GM04503 (cell line): ENCODE measurements at regions not wholly inside any gene's neighbourhood (a gene's known extent, or its start where the extent isn't known, plus 50 kb on each side); places are given as distances from the start of the nearest gene placed in this dataset.

Experiments used
- DNase-seq: peaks from one replicate; pipeline ENCODE4 v3.0.0-alpha.2; 2012; ENCODE audit warnings: low read depth

DNA sequence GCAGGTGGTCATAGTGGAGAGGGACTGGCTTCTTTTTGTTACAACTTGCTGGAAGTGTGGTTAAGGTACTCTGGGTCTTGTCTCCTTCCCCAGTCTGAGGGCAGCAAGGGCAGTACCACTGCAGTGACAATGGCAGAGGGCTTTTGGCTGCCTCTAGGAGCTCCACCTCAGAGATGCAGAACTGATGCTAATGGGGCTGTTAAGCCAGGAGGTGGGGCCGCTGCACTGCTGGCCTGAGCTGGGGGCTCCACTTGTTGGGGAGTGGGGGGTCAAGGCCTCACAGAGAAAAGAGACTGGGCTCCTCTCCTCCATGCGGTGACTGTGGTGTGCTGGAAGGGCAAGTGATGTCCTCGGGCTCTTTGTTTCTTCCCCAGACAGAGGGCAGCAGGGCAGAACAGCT lies 135.7 kb downstream of the DSEL start:
- no peak for DNase-seq

DNA sequence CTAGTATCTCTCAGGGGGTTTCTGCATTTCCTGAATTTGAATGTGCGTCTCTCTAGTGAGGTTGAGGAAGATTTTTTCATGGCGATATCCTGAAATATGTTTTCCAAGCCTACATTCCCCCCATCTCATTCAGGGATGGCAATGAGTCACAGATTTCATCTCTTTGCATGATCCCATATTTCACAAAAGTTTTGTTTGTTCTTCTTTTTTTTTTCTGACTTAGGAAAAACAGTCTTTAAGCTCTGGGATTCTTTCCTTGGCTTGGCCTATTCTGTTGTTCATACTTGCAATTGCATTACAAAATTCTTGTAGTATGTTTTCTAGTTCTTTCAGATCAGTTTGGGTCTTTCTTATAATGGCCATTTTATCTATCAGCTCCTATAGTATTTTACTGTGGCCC lies 136.5 kb downstream of the DSEL start:
- DNase-seq, result no peak

DNA sequence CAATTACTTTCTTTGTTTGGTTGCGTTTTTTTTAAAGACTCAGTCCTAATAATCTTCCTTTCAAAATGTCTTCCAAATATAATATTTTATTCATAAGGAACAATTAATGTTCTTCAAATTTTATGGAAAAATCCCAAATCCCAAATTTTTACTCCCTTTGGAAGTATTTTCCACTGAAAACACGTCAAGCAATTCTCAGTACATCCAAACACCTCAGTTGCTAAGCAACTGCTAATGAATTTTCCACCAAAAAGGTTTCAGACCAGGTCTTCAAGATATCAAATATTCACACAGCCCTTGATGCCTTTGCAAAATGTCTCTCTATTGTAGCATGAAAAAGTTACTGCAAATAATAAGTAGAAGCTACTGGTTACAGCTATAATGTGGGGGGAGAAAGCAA lies 140.1 kb downstream of the DSEL start:
- no peak for DNase-seq

DNA sequence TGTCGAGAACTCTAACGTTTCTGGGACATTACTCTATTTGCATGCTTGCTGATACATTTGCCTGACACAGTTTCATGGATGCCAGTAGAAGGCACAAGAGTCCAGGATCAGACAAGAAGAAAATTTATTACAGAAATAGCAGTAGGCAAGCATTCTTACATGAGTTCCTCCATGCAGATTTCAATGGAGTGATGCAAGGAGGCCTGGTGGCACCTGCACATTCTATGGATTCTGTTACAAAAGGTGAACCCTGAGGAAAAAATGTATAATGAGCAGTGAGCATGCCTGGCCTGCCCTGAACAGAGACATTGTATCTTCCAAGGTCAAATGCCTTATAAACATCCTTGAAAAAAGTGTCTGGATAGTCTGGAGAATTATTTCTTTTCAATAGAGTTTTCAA lies 142.9 kb downstream of the DSEL start:
- DNase-seq, result no peak

DNA sequence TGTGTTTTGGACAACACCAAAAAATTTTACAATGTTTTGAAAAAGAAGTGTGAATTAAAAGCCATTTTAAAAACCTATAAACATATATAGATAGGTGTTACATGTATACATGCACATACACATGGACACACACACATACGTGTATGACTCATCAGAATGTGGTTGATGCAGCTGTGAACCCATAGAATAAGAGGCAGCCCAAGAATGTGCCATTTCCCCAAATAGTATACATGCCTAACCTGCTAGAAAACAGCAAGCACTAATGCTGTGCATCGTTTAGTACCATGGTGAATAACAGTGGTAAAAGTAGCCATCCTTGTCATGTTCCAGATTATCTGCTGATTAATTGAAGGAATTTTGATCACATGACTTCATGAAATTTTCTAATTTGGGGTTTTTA lies 149.0 kb downstream of the DSEL start:
- no peak for DNase-seq

DNA sequence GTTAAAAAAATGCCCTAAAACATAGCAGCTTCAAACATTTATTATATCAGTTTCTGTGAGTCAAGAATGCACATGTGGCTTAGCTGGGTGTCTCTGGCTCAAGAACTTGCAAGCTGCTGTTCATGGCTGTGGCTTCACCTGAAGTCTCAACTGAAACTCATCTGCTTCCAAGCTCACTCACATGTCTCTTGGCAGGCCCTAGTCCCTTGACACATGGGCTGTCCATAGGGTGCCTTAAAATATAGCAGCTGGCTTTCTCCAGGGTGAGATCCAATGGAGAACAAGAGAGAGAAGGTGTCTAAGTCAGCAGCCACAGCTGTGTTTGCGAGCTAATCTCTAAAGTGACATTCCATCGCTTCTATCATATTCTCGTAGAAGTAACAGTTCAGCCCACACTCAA lies 152.8 kb downstream of the DSEL start:
- DNase-seq, result no peak

DNA sequence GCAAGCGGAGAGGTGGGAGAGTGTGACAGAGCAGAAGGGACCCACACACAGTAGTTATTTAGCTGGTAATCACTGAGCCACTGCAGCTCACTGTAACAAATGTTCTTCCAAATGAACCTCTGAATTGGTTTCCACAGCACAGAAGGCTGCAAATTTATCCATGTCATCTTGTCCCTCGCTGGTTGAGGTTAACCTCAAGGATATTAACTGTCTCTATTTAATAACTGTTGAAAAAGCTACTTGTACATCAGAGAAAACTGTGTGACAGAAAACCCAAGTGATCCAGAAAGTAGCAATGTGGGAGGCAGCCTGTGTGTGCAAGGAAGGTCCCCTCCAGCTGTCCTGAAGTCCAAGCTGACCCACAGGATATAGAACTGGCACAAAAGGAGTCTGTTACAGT lies 153.6 kb downstream of the DSEL start:
- no peak for DNase-seq

DNA sequence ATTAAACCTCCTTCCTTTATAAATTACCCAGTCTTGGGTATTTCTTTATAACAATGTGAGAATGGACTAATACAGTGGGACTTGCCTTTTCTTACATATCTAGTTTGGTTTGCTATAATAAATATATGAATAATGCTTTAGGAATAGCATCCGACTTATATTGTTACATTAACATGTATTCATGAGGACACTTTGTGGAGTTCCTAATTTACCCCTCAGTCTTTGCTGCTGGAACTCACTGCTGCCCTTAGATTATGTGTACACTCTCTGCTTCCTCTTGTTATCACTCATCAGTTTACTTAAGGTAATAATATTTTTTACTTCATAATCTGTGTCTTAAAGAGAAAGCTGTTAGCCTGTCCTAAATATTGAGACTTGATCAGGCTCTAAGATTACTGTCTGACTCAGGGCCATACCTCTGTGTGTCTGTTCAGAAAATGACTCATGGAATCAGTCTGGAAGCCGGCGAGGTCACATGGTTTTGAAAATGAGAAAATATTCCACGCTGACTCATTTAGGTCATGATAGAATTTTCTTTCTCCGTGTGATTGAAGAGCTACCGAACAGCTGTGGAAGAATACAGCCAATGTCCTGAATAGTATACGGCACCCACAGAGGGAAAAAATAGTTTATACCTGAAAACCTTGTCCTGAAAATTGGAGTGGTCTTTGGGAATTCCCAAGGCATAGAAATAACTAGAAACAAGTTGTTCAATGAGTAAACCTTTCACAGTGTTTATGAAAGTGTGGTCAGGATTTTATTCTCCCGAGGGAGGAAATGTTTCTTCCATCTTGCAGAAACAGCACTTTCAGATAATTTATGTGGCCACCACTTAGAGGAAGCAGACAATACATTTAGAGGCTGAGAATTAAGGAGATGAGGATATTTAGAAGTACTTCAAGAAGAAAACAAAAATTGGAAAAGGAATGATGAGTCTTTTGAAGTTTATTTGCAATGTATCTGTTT lies 156.4 kb downstream of the DSEL start:
- peak; percentile 84 for DNase-seq

DNA sequence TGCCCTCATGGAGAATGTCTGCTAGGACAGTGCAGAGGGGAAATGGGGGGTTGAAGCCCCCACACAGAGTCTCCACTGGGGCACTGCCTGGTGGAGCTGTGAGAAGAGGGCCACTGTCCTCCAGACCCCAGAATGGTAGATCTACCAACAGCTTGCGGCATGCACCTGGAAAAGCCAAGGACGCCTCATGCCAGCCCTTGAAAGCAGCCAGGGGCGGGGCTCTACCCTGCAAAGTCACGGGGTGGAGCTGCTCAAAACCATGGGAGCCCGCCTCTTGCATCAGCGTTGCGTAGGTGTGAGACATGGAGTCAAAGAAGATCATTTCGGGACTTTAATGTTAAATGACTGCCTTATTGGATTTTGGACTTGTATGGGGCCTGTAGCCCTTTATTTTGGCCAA lies 157.6 kb downstream of the DSEL start:
- DNase-seq, result no peak

DNA sequence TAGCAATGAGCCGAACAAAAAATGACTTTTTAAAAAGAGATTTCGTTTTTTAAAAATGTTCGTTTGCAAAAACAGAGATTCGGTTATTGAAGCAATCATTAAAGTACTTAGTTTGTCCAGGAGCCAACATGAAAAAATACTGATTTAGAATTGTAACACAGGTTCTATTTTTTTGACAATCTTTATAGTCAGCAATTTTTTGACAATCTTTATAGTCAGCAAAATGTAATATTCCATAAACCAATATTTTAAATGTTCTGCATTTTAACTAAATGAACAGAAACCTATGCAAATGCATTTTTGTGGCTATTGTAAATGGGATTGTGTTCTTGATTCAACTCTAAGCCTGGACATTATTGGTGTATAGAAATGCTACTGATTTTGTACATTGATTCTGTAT lies 161.8 kb downstream of the DSEL start:
- DNase-seq, result no peak

DNA sequence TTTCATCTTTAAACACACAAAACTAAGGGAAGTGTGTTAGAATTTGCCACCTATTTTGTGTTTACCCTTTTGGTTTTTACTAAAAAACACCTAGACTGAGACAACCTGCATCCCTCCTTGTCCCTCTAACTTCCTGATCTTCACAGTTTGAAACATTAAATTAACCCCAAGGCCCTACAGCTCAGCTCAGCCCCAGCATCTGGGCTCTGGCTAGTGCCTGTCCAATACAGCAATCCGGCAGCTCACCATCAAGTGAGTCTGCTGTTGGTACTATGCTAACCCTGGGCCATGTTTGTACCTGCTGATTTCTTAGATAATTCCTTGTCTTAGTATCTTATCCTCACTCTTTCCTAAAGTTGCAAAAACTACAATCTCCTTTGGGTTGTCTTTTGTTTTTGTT lies 162.4 kb downstream of the DSEL start:
- no peak for DNase-seq

DNA sequence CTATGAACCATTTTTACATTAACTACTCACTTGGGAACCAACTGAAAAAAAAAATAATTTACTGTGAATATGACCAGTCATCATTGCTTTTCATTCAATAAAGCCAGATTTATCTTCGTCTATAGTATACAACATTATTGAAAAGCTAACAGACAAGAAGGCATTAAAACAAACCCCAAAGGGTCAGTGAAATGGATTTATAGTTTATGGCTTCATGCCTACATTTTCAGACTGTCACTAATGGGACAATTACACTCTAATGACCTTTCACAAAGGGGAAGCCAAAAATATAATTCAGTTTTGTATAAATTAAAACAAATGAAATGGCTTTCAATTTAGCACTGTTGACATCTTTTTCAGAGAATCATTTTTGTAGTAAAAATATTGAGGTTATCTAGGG lies 169.1 kb downstream of the DSEL start:
- no peak for DNase-seq

DNA sequence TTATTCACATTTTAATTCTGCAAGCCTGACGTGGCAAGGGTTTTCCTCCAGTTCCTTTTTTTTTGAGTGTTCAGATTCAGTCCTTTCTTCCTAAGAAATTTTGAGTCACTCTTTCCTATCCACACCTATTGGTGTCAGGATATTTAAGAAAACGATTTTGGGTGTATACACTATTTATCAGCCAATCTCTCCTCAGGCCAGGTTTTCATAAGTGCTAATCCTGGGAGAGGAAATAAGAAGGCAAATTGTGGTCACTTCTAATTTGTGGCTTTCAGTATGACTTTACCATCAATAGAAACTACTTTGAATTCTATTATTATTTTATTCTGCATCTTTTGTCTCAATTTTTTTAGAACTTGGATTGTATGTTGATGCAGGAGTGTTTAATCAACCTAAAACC lies 174.4 kb downstream of the DSEL start:
- DNase-seq, result no peak

DNA sequence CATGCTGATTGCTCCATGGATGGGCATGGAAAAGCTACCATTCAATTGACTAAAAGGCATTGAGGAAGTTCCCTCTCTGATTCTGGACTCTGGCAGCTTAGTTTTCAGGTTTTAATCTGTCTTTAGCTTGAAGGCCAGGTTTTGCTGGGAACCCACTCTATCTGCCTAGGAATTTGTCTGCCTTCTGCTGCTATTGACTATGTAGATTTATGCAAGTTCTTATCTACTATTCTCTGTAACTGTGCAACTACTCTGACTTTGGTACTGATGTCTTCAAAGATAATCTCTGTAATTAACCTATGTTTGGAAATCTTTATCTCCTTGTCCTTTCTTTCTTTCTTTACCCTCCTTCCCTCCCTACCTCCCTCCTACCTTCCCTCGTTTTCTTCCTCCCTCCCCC lies 178.8 kb downstream of the DSEL start:
- DNase-seq, result no peak

DNA sequence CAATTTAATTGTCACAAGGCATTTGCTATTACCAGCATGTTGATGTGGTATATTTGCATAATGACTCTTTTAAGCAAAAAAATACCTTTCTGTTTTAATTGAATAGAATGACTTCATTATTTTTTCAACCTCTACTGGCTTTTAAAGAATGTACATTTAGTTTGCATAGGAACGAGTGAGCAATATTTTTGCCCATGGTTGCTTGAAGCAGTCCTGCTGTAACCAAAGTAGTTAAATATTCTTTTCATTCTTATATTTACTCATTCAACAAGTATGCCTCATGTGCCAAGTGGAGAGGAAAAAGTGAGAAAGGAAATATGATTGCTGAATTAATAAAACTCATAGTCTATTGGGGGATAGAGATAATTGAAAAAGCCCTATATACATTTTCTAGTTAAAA lies 184.7 kb downstream of the DSEL start:
- DNase-seq, result no peak

DNA sequence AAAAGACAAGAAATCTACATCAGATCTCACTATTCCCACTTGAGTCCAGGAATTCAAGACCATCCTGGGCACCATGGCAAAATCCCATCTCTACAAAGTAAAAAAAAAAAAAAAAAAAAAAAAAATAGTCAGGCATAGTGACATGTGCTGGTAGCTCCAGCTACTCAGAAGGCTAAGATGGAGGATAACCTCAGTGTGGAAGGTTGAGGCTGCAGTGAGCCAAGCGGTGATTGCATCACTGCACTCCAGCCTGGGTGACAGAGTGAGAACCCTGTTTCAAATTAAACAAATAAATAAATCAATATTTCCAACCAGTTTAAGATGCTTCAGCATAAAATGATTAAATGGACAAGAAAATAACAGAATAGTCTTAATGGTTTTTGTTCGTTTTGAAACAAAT lies 197.4 kb downstream of the DSEL start:
- DNase-seq, result no peak

DNA sequence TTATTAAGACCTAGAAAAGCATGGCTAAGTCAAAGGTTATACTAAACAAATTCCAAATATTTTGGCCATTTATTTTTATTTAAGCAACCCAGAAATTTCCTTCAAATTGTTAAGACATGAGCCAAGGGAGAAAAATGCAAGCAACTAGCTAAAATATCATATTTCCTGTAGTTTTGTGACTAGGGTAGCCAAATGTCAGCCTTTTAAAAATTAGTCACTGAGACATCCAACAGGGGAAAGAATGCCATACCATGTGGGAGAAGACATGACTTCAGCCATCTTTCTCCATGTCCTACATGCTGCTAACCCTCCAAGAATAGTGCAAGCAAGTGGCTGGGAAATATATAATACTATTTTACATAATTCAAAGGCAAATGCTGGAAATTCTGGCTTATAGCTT lies 197.9 kb downstream of the DSEL start:
- DNase-seq, result peak; percentile 47

DNA sequence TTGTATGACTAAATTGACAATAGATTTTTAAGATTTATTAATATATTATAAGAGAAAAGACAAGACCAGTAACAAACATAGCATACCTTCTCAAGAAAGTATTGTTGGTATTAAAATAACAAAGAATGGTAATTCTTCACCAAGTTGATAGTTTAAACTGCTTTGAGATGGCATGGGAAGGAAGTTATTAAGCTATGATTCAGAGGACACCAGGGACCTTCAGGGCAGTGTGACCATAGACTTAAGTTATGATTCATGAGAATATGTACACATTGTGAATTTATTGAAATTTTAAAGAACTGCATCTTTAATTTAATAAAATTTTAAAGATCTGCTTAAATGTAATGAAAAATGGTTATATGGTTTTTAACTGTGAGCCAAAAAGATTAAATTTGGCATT lies 205.7 kb downstream of the DSEL start:
- DNase-seq, result no peak

DNA sequence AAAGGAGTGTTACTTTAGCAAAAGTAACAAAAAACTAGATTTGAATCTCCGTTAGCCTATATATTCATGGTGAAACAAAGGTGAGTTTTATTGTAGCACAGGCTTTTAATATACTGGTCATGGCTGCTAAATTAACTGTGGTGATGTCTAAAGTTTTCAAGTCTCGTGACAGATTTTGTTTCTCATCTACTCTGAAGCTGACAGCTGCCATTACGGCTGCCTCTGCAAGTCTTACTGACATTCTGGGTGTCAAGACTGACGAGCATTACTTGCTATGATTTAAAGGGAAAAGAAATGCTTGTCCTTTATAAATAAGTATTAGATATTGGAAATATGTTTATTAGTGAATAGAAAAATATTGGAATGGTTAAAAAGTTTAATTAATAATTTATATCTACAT lies 207.7 kb downstream of the DSEL start:
- DNase-seq, result no peak

DNA sequence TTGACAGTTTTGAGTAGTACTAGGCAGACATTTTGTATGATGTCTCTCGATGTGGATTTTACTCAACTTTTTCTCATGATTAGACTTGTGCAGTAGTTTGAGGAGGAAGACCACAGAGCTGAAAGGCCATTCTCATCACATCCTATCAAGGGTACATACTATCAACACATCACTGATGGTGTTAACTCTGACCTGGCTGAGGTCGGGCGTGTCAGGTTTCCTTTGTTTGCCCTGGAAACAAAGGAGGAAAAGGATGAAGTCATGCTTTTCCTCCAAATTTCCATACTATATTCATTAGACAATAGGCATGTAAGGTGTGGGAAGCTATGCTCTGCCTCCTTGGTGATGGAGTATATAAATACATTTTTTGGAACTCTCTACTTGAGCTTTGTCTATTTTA lies 211.1 kb downstream of the DSEL start:
- DNase-seq, result no peak

DNA sequence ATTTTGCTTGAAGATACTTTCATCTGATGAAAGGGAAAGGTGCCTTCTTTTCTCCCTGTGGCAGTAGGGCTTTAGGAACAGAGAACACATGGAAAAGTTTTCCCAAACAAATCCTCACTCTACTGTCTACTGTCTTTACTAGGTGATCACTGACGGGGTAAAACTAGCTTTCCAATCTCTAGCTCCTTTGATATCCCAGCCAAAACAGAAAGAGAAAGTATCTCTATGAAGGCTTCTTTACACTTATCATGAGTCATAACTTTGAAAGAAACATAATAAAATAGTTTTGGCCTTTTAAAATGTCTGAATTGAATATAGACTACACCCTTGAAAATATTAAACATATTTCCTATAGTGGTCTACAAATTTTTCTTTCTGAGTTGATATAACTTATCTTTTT lies 214.5 kb downstream of the DSEL start:
- DNase-seq, result no peak

DNA sequence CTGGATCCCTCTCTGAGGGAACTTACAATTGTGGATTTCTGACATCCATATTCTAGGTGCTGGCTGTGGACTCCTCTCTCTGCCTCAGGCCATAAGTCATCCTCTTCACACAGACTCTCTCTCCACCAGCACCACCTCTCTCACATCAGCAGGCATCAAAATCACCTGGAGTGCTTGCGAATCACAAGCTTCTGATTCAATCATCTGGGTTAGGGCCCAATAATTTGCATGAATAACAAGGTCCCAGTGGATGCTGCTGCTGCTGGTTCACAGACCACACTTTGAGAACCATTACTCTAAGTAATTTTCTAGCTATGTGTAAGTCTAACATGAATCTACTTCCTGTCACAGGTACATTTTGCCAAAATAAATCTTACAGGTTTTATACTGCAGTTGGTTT lies 214.9 kb downstream of the DSEL start:
- no peak for DNase-seq

DNA sequence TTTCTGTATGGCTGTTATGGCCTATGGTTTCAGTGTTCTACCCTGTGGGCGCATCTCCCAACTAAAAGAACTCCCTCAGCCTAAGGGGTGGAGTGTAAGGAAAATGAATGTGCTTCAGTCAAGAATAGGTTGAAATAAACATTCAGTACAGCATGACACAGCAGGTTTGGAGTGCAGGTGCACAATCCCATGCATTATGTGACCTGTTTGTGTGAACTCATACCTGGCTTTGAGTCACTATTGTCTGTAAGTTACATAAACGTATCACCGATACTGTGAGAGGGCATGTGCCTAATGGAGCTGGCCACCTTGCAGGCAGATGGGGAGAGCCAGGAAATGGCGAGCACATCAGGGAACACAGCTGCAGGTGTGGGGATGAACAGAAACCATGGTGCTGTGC lies 216.0 kb downstream of the DSEL start:
- no peak for DNase-seq

DNA sequence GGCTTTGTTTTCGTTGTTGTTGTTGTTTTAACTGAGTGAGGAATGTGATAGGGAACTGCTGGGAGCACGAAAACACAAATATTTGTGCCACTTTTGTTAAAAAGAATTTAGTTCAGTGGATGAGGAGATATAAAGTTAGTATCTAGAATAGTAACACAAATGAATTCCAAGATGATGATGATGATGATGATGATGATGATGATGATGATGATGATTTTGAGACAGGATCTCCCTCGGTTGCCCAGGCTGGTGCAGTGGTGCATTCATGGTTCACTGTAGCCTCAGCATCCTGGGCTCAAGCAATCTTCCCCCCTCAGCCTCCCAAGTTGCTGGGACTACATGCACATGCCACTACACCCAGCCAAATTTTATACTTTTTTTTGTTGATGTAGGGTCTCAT lies 223.7 kb downstream of the DSEL start:
- no peak for DNase-seq
